NCI-H1105 treated with DMSO at 0.1 percent for 48 hours (cell line): ENCODE measurements at regions not wholly inside any gene's neighbourhood (a gene's known extent, or its start where the extent isn't known, plus 50 kb on each side); places are given as distances from the start of the nearest gene placed in this dataset.

Source experiments
- DNase-seq: peaks from one replicate; lab custom pipeline; 2025; lab: John Stamatoyannopoulos, UW

DNA sequence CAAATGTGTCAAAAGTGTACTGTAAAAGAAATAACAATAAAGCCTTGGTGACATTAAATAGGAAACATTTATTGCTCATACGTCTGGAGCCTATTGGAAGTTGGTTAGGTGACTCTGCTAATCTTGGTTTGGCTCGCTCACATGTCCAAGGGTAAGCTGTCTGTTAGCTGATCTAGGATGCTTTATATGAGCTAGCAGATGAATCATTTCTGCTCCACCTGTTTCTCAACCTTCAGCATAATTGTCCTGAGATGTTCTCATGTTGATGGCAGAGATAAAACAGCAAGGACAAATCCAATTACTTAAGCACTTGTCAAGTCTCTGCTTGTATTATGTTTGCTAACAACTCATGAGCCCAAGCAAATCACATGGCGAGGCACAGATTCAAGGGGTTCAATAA, 56.0 kb upstream of the CD53 start:
- peak; percentile 30 for DNase-seq

DNA sequence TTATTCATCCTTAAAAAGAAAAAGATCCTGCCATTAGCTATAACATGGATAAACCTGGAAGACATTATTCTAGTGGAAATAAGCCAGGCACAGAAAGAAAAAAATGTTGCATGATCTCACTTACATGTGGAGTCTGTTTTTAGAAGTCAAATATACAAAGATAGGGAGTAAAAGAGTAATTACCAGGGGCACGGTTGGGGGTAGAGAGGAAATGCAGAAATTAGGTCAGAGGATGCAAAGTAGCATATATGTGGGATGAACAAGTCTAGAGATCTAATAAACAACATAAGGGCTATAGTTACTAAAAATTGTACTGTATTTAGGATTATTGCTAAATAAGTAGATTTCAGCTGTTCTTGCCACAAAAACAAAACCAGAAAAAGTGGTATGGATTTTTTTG, 61.4 kb upstream of the CD53 start:
- no peak for DNase-seq

DNA sequence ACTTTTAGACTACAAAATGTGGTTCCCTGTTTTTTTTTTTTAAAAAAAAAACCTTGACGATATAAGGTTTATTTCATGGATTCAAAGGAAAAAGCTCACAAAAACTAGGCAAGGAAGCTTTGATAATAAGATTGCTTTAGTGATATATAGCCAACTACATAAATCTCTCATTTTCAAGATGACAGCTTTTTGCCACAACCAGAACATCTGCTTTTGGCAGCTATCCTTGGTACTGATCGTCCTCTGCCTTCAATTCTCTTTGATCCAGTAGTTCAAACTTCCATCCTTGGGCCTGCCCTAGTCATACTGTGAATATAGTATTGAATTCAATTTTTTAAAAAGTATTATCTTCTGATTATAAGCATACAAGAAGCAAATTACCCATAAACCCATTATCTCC, 72.9 kb upstream of the CD53 start:
- DNase-seq = no peak

DNA sequence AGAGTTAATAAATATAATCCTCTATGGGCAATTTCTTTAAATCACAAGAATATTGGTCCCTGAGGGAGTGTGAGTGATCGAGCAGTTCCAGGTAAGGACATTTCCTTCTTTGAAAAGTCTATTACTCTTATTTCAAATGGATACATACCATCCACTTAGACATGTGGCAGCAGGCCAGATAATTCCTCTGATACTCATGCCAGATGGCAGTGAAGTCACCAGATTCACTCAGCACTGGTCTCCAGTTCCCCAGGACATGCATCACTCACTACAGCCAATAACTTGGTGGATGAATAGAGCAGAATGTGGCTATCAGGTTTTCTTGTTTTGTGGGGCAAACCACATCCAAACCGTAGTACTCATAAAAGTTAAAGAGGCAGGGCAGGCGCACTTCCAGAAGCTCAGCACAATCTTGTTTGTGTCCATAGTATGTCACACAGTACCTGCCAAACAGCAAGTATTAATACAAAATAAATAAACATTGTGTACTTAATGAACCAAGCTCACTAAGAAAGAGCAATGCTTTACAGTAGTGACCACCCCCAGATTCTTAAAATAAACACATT, 74.2 kb upstream of the CD53 start:
- peak; percentile 80 for DNase-seq

DNA sequence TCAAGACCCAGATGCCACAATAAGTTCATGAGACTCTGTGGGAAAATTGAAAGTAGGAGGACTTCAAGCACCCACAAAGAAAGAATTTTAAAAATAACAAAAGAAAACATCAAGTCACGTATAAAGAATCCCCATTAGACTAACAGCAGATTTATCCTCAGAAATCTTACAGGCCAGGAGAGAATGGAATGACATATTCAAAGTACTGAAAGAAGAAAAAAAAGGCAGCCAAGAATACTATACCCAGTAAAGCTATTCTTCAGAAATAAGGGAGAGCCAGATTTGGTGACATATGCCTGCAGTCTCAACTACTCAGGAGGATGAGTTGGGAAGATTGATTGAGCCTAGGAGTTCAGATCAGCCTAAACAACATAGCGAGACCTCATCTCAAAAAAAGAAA, 84.3 kb upstream of the CD53 start:
- DNase-seq = no peak

DNA sequence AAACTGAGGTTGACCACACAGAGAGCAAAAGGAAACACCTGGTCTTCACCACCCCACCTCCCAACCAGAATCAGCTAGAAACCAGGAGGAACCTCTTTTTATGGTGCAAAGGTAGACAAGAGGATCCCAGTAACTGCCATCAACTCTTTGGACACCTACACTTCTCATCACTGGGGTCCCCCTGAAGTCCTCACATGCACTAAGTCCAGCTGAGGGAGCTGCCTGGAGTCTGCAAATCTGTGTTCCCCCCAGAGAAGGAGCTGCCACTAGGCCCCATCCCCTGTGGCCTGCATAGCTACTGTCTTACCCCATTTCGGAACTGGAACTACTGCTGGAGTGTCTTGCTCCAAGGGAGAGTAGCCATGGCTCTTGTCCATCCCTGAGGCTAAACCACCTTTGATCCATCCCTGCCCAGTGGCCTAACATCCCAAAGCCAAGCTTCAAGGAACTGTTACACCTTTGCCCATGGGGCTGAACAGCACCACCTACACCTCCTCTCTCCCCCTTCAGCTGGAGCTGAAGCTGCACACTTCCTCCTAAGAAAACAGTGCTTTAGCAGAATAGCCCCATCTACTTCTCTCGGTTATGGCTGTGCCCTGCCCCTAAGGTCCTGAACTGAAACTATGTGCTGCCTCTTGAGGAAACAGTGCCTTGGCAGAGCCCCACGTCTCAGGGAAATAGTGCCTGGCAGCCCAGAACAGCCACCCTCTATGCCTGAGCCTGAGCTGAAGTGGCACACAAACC, 85.4 kb upstream of the CD53 start:
- DNase-seq = no peak

DNA sequence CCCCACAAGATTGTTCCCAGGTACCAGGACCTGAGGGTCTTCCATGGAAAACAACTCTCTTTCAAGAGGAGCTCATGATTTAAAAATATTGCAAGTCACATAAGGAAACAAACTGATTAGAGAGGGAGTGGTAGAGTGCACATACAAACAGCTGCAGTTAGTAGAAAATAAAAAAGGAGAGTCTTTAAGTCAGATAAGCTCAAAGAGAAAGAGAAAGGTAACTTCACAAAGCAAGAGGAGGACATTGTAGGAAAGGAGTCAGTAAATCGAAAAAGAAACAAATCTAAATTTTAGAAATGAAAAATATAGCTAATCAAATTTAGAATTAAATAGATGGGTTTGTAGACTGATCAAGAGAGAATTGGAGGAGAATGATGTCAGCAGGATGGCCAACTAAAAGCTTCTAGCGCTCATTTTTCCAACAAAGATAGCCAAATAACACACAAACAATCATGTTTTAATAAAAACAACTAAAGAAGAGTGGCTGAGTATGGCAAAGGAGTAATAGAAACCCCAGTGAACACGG, 86.1 kb upstream of the CD53 start:
- DNase-seq = no peak

DNA sequence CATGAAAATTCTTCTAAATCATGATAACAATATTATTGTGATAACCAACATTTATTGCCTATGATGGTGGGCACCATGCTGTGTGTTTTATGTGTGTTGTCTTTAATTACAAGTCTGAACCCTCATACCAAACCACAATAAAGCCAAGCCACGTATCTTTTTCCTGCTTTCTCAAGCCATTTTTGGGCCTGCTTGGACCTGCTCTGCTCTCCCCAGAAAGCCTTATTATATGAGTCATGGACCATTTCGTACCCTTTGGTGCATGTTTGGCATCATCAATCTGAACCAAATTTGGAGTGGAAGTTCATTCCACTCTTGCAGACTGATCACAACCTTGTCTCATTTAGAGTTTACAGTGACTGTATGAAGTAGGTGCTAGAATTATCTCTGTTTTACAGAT, 87.3 kb upstream of the CD53 start:
- no peak for DNase-seq

DNA sequence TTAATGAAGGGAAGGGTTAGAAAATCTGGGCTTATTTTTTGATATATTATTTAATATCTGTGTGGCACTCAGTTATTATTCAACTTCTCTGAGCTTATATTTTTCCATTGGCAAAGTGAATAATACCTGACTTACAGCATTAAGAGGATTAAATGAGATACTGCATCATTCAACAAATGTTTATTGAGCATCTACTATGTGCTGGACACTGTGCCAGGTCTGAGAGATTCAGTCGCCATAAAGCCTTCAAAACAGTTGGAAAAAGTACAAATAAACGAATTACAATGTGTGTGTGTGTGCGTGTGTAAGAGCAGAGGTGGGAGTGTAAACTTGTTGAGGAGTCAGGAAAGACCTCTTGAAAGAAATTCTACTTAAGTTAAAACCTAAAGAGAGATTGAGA, 87.9 kb upstream of the CD53 start:
- no peak for DNase-seq

DNA sequence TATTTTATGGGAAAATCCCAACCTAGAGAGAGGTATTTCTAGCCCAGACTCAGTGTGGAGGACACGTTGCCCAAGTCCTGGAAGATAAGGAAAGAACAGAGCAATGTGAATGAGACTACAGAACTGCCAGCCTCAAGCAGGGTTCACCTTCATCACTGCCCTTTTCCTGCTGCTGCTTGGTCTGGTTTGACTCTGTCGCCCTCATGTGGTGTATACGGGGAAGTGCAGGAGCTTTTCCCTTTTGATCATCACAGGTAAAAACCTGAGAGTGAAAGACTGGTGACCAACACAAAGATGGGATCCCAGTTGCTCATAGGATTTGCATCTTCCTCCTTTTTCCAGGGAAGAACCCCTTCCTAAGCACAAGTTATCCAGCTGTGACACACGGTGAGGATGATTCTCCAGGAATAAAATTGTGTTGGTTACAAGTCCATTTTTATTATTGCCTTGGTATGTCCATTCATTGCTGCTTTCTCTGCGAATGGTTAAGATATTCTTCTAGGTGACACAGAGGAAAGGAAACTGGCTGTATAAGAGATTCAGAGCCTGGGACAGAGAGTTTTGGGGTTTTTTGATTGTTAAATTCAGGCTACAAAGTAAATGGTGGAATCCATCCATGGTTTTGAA, 89.5 kb upstream of the CD53 start:
- peak; percentile 81 for DNase-seq

DNA sequence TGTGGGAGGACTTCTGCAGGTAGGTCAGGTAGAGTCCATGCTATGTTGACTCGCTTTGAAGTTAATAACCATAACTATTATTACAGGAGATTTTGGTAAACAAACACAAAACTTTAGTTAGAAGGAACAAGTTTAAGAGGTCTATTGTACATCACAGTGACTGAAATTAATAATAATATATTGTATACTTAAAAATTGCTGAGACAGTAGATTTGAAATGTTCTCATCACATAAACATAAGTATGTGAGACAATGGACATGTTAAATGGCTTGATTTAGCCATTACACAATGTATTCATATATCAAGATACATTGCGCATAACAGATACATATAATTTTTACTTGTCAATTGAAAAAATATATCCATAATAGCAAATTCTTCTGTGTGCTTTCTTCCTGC, 91.4 kb upstream of the CD53 start:
- DNase-seq = no peak

DNA sequence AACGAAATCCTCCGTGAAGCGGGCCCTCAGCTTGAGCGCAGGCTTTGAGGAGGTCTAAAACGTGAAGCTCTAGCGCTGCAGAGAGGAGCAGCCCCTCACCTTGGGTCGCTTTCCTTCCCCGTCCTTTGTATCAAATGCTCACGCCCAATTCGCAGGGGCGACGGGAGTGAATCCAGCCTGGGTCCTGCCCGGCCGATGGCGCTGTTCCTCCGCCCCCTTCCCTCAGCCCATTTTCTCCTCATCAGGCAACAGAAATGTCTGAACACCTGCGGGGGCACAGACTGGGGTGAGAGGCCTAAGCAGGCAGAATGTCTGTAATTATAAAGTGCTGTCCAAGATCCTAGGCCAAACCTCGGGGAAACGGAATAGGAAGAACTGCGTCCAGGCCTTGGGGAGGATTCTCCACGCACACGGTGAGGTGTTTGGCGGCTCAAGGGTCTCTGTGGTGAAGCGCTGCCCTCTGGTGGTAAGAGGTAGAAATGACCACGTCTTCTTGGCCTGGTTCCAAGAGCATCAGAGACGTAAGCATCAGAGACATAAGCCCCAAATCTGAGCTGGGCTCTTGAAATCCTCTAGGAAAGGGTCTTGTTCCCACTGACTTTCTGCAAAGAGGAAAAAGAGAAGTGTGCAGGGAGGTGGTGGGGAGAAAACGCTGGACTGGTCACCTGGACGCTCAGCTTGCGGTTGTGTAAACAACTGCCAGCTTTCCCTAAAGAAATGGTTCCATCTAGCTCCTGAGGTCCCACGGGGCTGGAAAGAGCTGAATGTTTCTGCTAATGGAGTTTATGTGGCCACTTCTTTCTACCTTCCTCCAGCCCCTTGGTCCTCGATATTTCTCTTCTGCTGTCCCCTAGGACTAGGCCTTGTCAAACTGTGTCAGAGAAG, 92.1 kb upstream of the CD53 start:
- peak; percentile 71 for DNase-seq

DNA sequence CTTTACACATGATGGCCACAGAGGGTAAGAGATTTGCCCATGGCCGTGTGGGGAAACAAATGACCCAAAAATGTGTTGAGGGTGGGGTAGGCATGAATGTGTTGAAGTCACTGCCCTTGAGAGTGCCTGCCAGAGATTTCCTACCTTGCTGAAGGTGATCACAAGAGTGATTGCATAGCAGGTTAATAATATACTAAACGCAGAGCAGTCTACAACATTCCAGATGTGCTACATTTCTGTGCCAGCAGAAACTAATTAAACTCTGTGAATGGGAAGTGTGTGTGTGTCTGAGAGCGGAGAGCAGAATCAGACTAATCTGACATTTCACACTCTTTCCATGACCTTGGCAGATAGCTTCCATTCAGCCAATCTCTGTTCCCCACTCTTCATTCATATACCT, 93.3 kb upstream of the CD53 start:
- DNase-seq = no peak

DNA sequence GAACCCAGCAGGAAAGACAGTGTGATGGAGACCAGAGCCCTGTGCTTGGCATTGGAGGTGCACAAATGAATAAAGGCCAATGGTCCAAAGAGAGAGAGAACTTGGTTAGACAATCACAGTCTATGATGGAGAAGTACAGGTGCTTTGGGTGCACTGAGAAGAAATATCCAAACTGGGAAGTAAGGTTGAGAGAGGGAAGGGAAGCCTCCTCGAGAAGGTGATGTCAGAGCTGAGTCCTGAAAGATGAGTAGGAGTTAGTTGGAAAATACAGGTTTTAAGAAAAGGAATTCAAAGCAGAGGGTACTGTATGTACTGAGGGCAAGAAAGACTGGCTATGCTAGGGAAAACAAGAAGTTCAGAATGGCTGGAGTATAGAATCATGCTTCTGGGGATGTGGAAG, 94.1 kb upstream of the CD53 start:
- DNase-seq = no peak

DNA sequence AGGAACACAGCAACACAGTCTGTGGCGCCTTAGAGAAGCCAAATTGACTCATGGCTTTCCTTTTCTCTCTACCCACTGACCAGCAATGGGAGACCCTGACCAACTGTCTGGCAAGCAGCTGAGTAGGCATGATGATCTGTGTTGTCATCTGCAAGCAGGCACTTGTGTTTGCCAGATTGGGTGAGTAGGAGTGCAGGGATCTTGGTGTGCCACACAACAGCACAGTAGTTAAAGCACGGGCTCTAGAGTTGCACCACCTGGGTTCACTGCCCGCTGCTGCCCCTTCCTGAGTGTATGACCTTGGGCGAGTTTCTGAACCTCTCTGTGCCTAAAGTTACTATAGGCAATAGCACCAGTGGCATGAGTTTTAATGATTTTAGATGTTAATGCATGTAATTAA, 95.7 kb upstream of the CD53 start:
- no peak for DNase-seq

DNA sequence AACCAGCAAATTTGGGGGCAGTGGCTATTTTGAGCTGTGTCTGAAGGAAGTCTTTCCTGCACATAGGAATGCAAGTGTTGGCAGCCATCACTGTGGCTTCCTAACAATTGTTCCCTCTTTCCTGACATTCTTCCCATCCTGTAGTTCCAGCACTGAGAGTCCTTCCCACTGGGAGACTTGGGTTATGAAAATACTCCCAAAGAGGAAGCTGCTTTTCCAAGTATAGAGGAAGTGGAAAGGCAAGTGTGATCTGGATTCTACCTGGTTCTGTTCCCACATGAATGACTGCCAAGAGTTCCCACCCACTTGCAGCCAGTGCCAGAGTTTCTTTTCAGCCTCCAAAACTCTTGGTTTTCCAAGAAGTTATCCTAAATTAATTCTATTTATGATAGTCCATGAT, 98.5 kb upstream of the CD53 start:
- DNase-seq = no peak

DNA sequence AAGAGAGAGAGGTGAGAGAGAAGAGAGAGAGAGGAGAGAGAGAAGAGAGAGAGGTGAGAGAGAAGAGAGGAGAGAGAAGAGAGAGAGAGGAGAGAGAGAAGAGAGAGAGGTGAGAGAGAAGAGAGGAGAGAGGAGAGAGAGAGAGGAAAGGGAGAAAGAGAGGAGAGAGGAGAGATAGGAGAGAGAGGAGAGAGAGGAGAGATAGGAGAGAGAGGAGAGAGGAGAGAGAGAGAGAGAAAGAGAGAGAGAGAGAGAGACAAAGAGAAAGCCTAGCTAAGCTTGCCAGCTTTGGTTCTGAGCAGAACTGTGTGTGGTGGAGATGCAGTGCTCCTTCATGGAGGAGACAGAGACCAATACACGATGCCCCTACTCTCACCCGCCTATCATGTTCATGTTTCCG, 99.1 kb upstream of the KCNA3 start:
- no peak for DNase-seq

DNA sequence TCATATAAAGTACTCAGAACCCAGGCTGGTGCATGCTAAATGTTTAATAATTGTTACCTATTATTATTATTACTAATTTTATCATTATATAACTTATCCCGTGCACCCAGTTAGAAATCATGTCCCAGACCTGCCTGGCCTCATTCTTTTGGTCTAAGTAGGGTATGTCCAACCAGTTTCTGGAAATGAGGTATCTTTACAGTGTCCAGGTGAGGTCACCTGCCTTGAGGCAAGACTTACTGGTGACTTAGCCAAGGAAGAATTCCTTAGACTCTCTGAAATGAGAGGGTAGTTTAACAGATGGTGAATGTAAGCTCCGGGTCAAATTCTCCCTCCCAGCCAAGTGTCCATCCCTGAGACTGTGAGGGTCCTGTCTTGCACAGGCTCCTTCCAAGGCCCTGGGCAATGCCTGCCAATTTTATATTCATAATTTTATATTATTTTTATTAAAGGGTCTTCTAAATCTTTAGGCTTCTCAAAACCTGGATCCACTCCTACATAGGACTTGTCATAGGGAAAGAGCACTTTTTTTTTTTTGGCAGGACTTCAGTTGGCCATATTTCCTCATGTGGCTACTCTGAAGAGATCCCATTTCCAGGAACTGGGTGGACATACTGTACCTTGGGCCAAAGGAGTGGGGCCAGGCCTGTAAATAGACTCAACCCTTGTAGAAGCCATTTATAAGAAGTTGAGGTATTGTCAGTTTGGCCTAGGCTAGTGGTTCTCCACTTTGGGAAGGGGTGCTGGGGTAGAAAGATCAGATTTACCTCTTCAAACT, 96.7 kb upstream of the KCNA3 start:
- DNase-seq = no peak

DNA sequence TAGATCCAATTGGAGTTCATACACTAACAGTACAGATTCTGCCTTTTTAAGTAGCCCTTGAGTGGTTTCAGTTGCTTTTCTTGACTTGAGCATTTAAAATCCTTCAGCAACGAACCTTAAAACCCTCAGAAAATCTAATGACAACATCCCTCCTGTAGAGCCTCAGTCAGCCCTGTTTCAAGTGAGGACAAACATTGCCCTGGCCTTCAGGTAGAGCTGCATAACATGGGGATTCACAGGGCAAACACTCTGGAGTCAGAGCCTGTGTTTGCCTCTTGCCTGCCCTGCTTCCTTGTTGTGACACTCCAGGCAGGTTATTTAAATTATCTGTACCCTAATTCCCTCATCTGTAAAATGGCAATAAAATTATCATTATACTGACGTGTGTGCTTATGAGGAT, 96.1 kb upstream of the KCNA3 start:
- no peak for DNase-seq

DNA sequence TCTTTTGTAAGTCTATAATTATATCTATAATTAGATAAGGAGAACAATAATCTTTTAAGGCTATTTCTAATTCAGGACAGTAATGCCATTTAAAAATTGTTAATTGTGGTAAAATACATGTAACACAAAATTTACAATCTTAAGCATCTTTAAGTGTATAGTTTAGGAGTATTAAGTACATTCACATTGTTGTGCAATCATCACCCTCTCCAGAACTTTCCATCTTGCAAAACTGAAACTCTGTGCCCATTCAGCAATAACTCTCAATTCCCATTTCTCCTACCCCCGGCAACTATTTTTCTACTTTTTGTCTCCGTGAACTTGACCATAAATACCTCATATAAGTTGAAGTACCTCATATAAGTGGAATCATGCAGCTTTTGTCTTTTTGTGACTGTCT, 93.9 kb upstream of the KCNA3 start:
- no peak for DNase-seq

DNA sequence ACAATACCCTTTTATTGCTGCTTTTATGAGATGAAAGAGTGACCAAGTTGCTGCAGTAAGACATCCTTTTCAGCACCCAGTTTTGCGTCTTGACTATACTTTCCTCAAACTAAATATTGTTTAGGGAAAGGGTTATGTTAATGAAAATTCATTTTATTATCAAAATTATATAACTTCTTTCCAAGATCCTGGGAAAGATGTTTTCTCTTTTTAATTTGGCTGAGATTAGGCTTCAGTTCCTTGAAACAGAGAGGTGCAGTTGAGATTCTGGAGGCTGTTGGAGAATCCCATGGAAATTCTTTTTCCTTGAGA, 91.6 kb upstream of the KCNA3 start:
- DNase-seq = no peak
